H9 (cell line): ENCODE measurements at regions not wholly inside any gene's neighbourhood (a gene's known extent, or its start where the extent isn't known, plus 50 kb on each side); places are given as distances from the start of the nearest gene placed in this dataset.

ENCODE experiments used
- DNase-seq: peaks from one replicate; pipeline ENCODE4 v3.0.0-alpha.2; 2017
- H2AFZ ChIP-seq: one replicate; pipeline ENCODE4 v1.6.1; 2013; ENCODE audit warnings: mild to moderate bottlenecking, low read length, control low read depth, moderate library complexity
- H2AK5ac ChIP-seq: 2 replicates; pipeline ENCODE4 v1.6.1; 2013; ENCODE audit warnings: low read length, control low read depth, mixed read lengths; ENCODE audit not compliant: insufficient read length
- H2BK120ac ChIP-seq: one replicate; pipeline ENCODE4 v1.6.1; 2013; ENCODE audit warnings: low read depth, mild to moderate bottlenecking, low read length, control low read depth, inconsistent platforms; ENCODE audit not compliant: poor library complexity, severe bottlenecking
- H2BK12ac ChIP-seq: 2 replicates; pipeline ENCODE4 v1.6.1; 2013; ENCODE audit warnings: low read length, control low read depth, mixed read lengths, low read depth; ENCODE audit not compliant: insufficient read length
- H2BK15ac ChIP-seq: 2 replicates; pipeline ENCODE4 v1.6.1; 2013; ENCODE audit warnings: low read depth, low read length, control low read depth
- H2BK20ac ChIP-seq: one replicate; pipeline ENCODE4 v1.6.1; 2013; ENCODE audit warnings: low read depth, mild to moderate bottlenecking, low read length, control low read depth, inconsistent platforms; ENCODE audit not compliant: poor library complexity, severe bottlenecking
- H2BK5ac ChIP-seq: 2 replicates; pipeline ENCODE4 v1.6.1; 2013; ENCODE audit warnings: low read length, control low read depth, mixed read lengths; ENCODE audit not compliant: insufficient read length
- H3K14ac ChIP-seq: 2 replicates; pipeline ENCODE4 v1.6.1; 2013; ENCODE audit warnings: low read length, control low read depth; ENCODE audit not compliant: insufficient read depth
- H3K18ac ChIP-seq: 2 replicates; pipeline ENCODE4 v1.6.1; 2013; ENCODE audit warnings: low read depth, mild to moderate bottlenecking, mixed read lengths, low read length, control low read depth; ENCODE audit not compliant: insufficient read length
- H3K23ac ChIP-seq: 2 replicates; pipeline ENCODE4 v1.6.1; 2013; ENCODE audit warnings: low read length, control low read depth, mixed read lengths, low read depth; ENCODE audit not compliant: insufficient read length
- H3K23me2 ChIP-seq: 2 replicates; pipeline ENCODE4 v1.6.1; 2013; ENCODE audit warnings: low read depth, mild to moderate bottlenecking, mixed read lengths, low read length, control low read depth; ENCODE audit not compliant: insufficient read length, poor library complexity, severe bottlenecking
- H3K27ac ChIP-seq: 2 replicates; pipeline ENCODE4 v1.5.1; 2013; ENCODE audit warnings: low read length, control low read depth, mixed read lengths, low read depth; ENCODE audit not compliant: insufficient read length
- H3K27me3 ChIP-seq: 2 replicates; pipeline ENCODE4 v1.6.1; 2013; ENCODE audit warnings: low read length, control low read depth, inconsistent platforms; ENCODE audit not compliant: insufficient read depth
- H3K4ac ChIP-seq: 2 replicates; pipeline ENCODE4 v1.6.1; 2013; ENCODE audit warnings: low read depth, mild to moderate bottlenecking, control low read depth, inconsistent platforms, low read length, moderate library complexity
- H3K4me1 ChIP-seq: 2 replicates; pipeline ENCODE4 v1.6.1; 2013; ENCODE audit warnings: low read length, control low read depth, inconsistent platforms; ENCODE audit not compliant: insufficient read depth
- H3K4me2 ChIP-seq: 2 replicates; pipeline ENCODE4 v1.6.1; 2013; ENCODE audit warnings: low read length, control low read depth, mixed read lengths; ENCODE audit not compliant: insufficient read length, insufficient read depth
- H3K56ac ChIP-seq: 2 replicates; pipeline ENCODE4 v1.6.1; 2013; ENCODE audit warnings: low read depth, mild to moderate bottlenecking, mixed read lengths, low read length, control low read depth; ENCODE audit not compliant: insufficient read length
- H3K79me1 ChIP-seq: 2 replicates; pipeline ENCODE4 v1.6.1; 2013; ENCODE audit warnings: low read depth, mild to moderate bottlenecking, moderate library complexity, low read length, control low read depth, inconsistent platforms; ENCODE audit not compliant: insufficient read depth, poor library complexity, severe bottlenecking
- H3K79me2 ChIP-seq: 2 replicates; pipeline ENCODE4 v1.6.1; 2013; ENCODE audit warnings: low read length, control low read depth, inconsistent platforms; ENCODE audit not compliant: insufficient read depth
- H3K9ac ChIP-seq: 2 replicates; pipeline ENCODE4 v1.6.1; 2013; ENCODE audit warnings: low read length, control low read depth, mixed read lengths; ENCODE audit not compliant: insufficient read length; ENCODE audit errors: extremely low read depth
- H3K9me3 ChIP-seq: one replicate; pipeline ENCODE4 v1.6.1; 2013; ENCODE audit warnings: low read depth, low read length, inconsistent platforms; ENCODE audit not compliant: control insufficient read depth
- H3T11ph ChIP-seq: one replicate; pipeline ENCODE4 v1.6.1; 2013; ENCODE audit warnings: mild to moderate bottlenecking, low read length, control low read depth, inconsistent platforms
- H4K20me1 ChIP-seq: one replicate; pipeline ENCODE4 v1.6.1; 2013; ENCODE audit not compliant: control insufficient read depth, insufficient read length, insufficient read depth
- H4K5ac ChIP-seq: 2 replicates; pipeline ENCODE4 v1.6.1; 2013; ENCODE audit warnings: low read depth, mild to moderate bottlenecking, mixed read lengths, low read length, control low read depth; ENCODE audit not compliant: insufficient read length
- H4K8ac ChIP-seq: replicated peaks from 2 replicates; pipeline ENCODE4 v1.6.1; 2013; ENCODE audit warnings: low read length, control low read depth, mixed read lengths, low read depth; ENCODE audit not compliant: insufficient read length
- H4K91ac ChIP-seq: 2 replicates; pipeline ENCODE4 v1.6.1; 2013; ENCODE audit warnings: low read depth, mild to moderate bottlenecking, moderate library complexity, mixed read lengths, low read length, control low read depth; ENCODE audit not compliant: insufficient read length
- H3K27ac Mint-ChIP-seq, 3 experiments: 2 replicates in 2 of 3; 3 replicates in 1 of 3; pipeline ENCODE4 v1.8.0; 2020 to 2021; ENCODE audit warnings: mixed read lengths in 3 of 3, mild to moderate bottlenecking in 1 of 3, moderate library complexity in 1 of 3
- H3K27me3 Mint-ChIP-seq: 2 replicates; pipeline ENCODE4 v1.8.0; 2021; ENCODE audit warnings: low read depth, mild to moderate bottlenecking, moderate library complexity, mixed read lengths
- H3K36me3 Mint-ChIP-seq, 3 experiments: 2 replicates in 2 of 3; 3 replicates in 1 of 3; pipeline ENCODE4 v1.8.0; 2020 to 2021; ENCODE audit warnings: low read depth in 3 of 3, mixed read lengths in 3 of 3; ENCODE audit not compliant: insufficient read depth in 1 of 3
- H3K4me1 Mint-ChIP-seq, 2 experiments: 2 replicates each; pipeline ENCODE4 v1.8.0; 2020; ENCODE audit warnings: mixed read lengths in 2 of 2
- H3K4me3 Mint-ChIP-seq, 2 experiments: 2 replicates in 1 of 2; 3 replicates in 1 of 2; pipeline ENCODE4 v1.8.0; 2020 to 2021; ENCODE audit warnings: mild to moderate bottlenecking in 2 of 2, mixed read lengths in 2 of 2, moderate library complexity in 1 of 2
- H3K9me3 Mint-ChIP-seq, 2 experiments: 2 replicates in 1 of 2; 3 replicates in 1 of 2; pipeline ENCODE4 v1.8.0; 2020; ENCODE audit warnings: mild to moderate bottlenecking in 2 of 2, mixed read lengths in 2 of 2, moderate library complexity in 1 of 2
- TF ChIP-seq, protein P1 (sequence below): fragments of 200-600 bp; sonication (generic); conservative IDR thresholded peaks from 3 replicates; pipeline ENCODE4 v1.8.0; 2021; ENCODE audit warnings: antibody characterized with exemption, mild to moderate bottlenecking

DNA sequence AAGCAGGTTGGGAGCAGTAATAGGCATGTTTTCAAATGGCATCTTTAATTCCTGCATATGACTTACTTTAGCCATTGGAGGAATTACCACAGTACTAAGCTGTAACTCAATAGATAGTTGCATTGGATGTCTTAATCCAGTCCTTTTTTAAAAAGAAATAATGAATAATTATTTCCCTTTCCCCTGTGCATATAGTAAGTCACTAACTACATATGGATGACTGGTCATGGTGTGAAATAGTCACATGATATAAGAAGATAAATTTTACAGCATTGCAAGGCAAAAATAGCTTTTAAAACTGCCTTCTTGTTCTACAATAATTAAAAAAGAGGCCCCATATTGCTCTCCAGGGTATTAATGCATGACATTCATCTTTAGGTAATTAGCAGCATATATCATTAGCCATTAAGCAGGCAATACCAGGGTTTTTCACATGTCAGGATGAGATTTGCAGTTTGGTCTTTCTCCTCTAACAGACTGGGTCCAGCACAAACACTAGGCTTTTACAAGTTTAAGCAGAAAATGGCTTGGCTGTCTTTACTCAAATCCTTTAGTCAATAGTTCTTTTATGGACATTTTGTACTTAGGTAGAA is 606.4 kb upstream of the RORB start:
- H4K91ac ChIP-seq, result no peak overlapping the region
- no peak overlapping the region for H2BK12ac ChIP-seq
- H2BK15ac ChIP-seq, result no peak overlapping the region
- H3K27me3 ChIP-seq, result no peaks in the 10 kb centered on the region
- H4K8ac ChIP-seq, result no peak overlapping the region
- no peak overlapping the region for H3K23ac ChIP-seq
- no peak overlapping the region for H3K27ac ChIP-seq
- Mint-ChIP-seq H3K36me3 (peaks cover 2 to 19% (median 7%) of the 10 kb centered on the region in 3 experiments; a peak in 5 of 7 replicates), H3K27ac (no peak overlapping the region), H3K4me1 (no peaks in the 10 kb centered on the region), H3K4me3 (no peak overlapping the region), H3K9me3 (peaks cover 8 to 11% of the 10 kb centered on the region in 2 experiments; a peak in 3 of 5 replicates), H3K27me3 (no peaks in the 10 kb centered on the region)
- H3K9me3 ChIP-seq, result no peaks in the 10 kb centered on the region
- H3K79me2 ChIP-seq, result no peaks in the 10 kb centered on the region
- H4K20me1 ChIP-seq, result no peaks in the 10 kb centered on the region
- H3K4me1 ChIP-seq, result no peaks in the 10 kb centered on the region
- DNase-seq, result no peak
- no peaks in the 10 kb centered on the region for H3K23me2 ChIP-seq
- H3T11ph ChIP-seq, result no peak overlapping the region
- no peak overlapping the region for H3K18ac ChIP-seq
- no peak overlapping the region for H2BK20ac ChIP-seq
- H2BK5ac ChIP-seq, result no peak overlapping the region
- no peaks in the 10 kb centered on the region for H3K79me1 ChIP-seq
- TF ChIP-seq, protein P1, sequence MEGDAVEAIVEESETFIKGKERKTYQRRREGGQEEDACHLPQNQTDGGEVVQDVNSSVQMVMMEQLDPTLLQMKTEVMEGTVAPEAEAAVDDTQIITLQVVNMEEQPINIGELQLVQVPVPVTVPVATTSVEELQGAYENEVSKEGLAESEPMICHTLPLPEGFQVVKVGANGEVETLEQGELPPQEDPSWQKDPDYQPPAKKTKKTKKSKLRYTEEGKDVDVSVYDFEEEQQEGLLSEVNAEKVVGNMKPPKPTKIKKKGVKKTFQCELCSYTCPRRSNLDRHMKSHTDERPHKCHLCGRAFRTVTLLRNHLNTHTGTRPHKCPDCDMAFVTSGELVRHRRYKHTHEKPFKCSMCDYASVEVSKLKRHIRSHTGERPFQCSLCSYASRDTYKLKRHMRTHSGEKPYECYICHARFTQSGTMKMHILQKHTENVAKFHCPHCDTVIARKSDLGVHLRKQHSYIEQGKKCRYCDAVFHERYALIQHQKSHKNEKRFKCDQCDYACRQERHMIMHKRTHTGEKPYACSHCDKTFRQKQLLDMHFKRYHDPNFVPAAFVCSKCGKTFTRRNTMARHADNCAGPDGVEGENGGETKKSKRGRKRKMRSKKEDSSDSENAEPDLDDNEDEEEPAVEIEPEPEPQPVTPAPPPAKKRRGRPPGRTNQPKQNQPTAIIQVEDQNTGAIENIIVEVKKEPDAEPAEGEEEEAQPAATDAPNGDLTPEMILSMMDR, result no peak
- H3K14ac ChIP-seq, result no peak overlapping the region
- no peak overlapping the region for H2AK5ac ChIP-seq
- no peak overlapping the region for H2BK120ac ChIP-seq
- H2AFZ ChIP-seq, result no peak overlapping the region
- no peak overlapping the region for H3K4me2 ChIP-seq
- no peak overlapping the region for H3K4ac ChIP-seq
- H3K9ac ChIP-seq, result no peak overlapping the region
- H3K56ac ChIP-seq, result no peak overlapping the region
- H4K5ac ChIP-seq, result no peak overlapping the region
